ENCODE measurements at regions not wholly inside any gene's neighbourhood (a gene's known extent, or its start where the extent isn't known, plus 50 kb on each side); places are given as distances from the start of the nearest gene placed in this dataset.
"Not testable (repeated sequence)": the region's sequence is repeated elsewhere in the genome, so short reads cannot be mapped to it uniquely, and the experiment has no call there.

GRCh38 chr11:10982704-10983510, 125.1 kb upstream of the ZBED5 start:
- WGBS = 38% methylated on average over 6 of the region's 6 CpGs

GRCh38 chr11:10979529-10979928, 121.7 kb upstream of the ZBED5 start:
- Histone ChIP-seq H3K4me1 (ENCODE audit: control insufficient read depth, insufficient read depth, low read length) (no peaks in the 10 kb centered on the region), H3K27me3 (ENCODE audit: control insufficient read depth, insufficient read depth) (no peaks in the 10 kb centered on the region), H3K4me3 (ENCODE audit: low read length) (no peak overlapping the region), H3K27ac (ENCODE audit: low read length) (no peak overlapping the region), H3K9me3 (ENCODE audit: control insufficient read depth, low read length) (no peaks in the 10 kb centered on the region)
- ATAC-seq (no peak), DNase-seq (no peak)
- WGBS = 62% methylated on average over 3 of the region's 3 CpGs
- intact Hi-C loops (cut with DNase I) = no loop called here

More at GRCh38 chr11:10982704-10983510, 125.1 kb upstream of the ZBED5 start:
- DNase-seq (no peak), ATAC-seq (peak; percentile 61)
- H3K27me3 ChIP-seq (ENCODE audit: control insufficient read depth, insufficient read depth) = no peaks in the 10 kb centered on the region
- H3K9me3 ChIP-seq (ENCODE audit: control insufficient read depth, low read length) = no peaks in the 10 kb centered on the region
- intact Hi-C loops (cut with DNase I) = no loop called here
- H3K4me1 ChIP-seq (ENCODE audit: control insufficient read depth, insufficient read depth, low read length) = no peaks in the 10 kb centered on the region
- H3K27ac ChIP-seq (ENCODE audit: low read length) = peak overlapping the region; percentile 13
- no peak overlapping the region for H3K4me3 ChIP-seq (ENCODE audit: low read length)

DNA sequence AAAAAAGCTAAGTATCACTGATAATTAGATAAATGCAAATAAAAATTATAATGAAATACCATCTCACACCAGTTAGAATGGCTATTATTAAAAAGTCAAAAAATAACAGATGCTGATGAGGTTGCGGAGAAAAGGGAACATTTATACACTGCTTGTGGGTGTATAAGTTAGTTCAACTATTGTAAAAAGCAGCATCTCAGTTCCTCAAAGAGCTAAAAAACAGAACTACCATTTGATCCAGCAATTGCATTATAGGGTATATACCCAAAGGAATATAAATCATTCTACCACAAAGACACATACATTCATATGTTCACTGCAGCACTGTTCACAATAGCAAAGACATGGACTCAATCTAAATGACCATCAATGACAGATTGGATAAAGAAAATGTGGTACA, 120.3 kb upstream of the ZBED5 start:
- Histone ChIP-seq H3K9me3 (ENCODE audit: control insufficient read depth, low read length) (no peaks in the 10 kb centered on the region), H3K27me3 (ENCODE audit: control insufficient read depth, insufficient read depth) (no peaks in the 10 kb centered on the region), H3K4me1 (ENCODE audit: control insufficient read depth, insufficient read depth, low read length) (no peaks in the 10 kb centered on the region), H3K4me3 (ENCODE audit: low read length) (no peak overlapping the region), H3K27ac (ENCODE audit: low read length) (no peak overlapping the region)
- intact Hi-C loops (cut with DNase I) = no loop called here
- DNase-seq (no peak), ATAC-seq (no peak)
- 92% methylated on average over 1 of the region's 1 CpG for WGBS

- Histone ChIP-seq H3K27me3 (ENCODE audit: control insufficient read depth, insufficient read depth) (no peaks in the 10 kb centered on the region), H3K9me3 (ENCODE audit: control insufficient read depth, low read length) (no peaks in the 10 kb centered on the region), H3K4me1 (ENCODE audit: control insufficient read depth, insufficient read depth, low read length) (no peaks in the 10 kb centered on the region), H3K27ac (ENCODE audit: low read length) (no peak overlapping the region), H3K4me3 (ENCODE audit: low read length) (no peak overlapping the region)
- 19% methylated on average over 2 of the region's 2 CpGs for WGBS
- intact Hi-C loops (cut with DNase I) = no loop called here
- DNase-seq (no peak), ATAC-seq (peak; percentile 59 to 70)
Measured at GRCh38 chr11:10975287-10975721, 117.5 kb upstream of the ZBED5 start.

DNA sequence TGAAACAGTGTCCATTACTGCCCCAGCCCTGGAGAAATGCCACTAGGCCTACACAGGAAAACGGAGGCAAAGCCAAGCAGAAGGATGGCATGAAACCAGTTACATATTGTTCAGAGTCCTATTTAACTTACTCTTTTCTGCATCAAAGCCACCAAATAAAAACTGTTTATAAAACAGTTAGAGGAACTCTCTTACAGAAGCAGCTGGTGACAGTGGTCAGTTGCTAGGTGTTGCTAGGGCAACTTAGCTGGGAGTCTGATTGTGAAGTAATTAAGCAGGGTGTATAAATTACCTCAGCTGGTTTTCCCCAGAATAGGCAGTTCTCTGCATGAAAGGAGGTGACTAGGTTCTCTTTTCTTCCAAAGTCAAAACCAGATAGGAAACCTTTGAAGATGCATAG, 115.6 kb upstream of the ZBED5 start:
- 66% methylated on average over 1 of the region's 1 CpG for WGBS
- intact Hi-C loops (cut with DNase I) = no loop called here
- H3K4me1 ChIP-seq (ENCODE audit: control insufficient read depth, insufficient read depth, low read length) = no peaks in the 10 kb centered on the region
- H3K9me3 ChIP-seq (ENCODE audit: control insufficient read depth, low read length) = no peaks in the 10 kb centered on the region
- ATAC-seq (no peak), DNase-seq (no peak)
- no peaks in the 10 kb centered on the region for H3K27me3 ChIP-seq (ENCODE audit: control insufficient read depth, insufficient read depth)
- no peak overlapping the region for H3K4me3 ChIP-seq (ENCODE audit: low read length)
- H3K27ac ChIP-seq (ENCODE audit: low read length) = no peak overlapping the region

DNA sequence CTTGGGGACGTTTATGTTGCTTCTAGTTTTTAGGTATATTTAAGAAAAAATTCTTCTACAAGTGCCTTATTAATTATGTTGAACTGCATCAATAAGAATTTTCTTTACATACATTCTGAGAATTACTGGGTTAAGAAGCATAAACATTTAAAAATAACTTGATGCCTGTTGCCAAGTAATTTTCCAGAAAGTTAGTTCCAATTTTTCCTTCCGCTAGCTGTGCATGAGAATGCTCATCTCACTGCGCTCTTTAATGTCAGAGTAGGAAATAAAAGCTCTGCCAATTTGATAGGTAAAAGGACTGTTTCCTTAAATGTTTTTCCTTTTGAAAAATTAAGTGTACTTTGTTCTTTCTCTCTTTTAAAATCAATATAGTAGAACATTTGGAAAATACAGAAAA, 113.1 kb upstream of the ZBED5 start:
- no peaks in the 10 kb centered on the region for H3K27me3 ChIP-seq (ENCODE audit: control insufficient read depth, insufficient read depth)
- H3K4me1 ChIP-seq (ENCODE audit: control insufficient read depth, insufficient read depth, low read length) = no peaks in the 10 kb centered on the region
- ATAC-seq (no peak), DNase-seq (no peak)
- WGBS = 52% methylated on average over 3 of the region's 3 CpGs
- intact Hi-C loops (cut with DNase I) = no loop called here
- H3K27ac ChIP-seq (ENCODE audit: low read length) = no peak overlapping the region
- no peaks in the 10 kb centered on the region for H3K9me3 ChIP-seq (ENCODE audit: control insufficient read depth, low read length)
- H3K4me3 ChIP-seq (ENCODE audit: low read length) = no peak overlapping the region

GRCh38 chr11:10969387-10969786, 111.5 kb upstream of the ZBED5 start:
- DNase-seq (no peak), ATAC-seq (no peak)
- no peaks in the 10 kb centered on the region for H3K4me1 ChIP-seq (ENCODE audit: control insufficient read depth, insufficient read depth, low read length)
- intact Hi-C loops (cut with DNase I) = no loop called here
- no peaks in the 10 kb centered on the region for H3K27me3 ChIP-seq (ENCODE audit: control insufficient read depth, insufficient read depth)
- WGBS = 97% methylated on average over 2 of the region's 2 CpGs
- H3K27ac ChIP-seq (ENCODE audit: low read length) = no peak overlapping the region
- no peaks in the 10 kb centered on the region for H3K9me3 ChIP-seq (ENCODE audit: control insufficient read depth, low read length)
- no peak overlapping the region for H3K4me3 ChIP-seq (ENCODE audit: low read length)

- H3K27me3 ChIP-seq (ENCODE audit: control insufficient read depth, insufficient read depth); H3K27ac ChIP-seq (ENCODE audit: low read length); DNase-seq; H3K4me1 ChIP-seq (ENCODE audit: control insufficient read depth, insufficient read depth, low read length); H3K4me3 ChIP-seq (ENCODE audit: low read length); H3K9me3 ChIP-seq (ENCODE audit: control insufficient read depth, low read length); ATAC-seq; intact Hi-C loops (cut with DNase I): not testable (repeated sequence)
- 44% methylated on average over 1 of the region's 1 CpG for WGBS
Measured at GRCh38 chr11:10956884-10957283, 99.0 kb upstream of the ZBED5 start.

DNA sequence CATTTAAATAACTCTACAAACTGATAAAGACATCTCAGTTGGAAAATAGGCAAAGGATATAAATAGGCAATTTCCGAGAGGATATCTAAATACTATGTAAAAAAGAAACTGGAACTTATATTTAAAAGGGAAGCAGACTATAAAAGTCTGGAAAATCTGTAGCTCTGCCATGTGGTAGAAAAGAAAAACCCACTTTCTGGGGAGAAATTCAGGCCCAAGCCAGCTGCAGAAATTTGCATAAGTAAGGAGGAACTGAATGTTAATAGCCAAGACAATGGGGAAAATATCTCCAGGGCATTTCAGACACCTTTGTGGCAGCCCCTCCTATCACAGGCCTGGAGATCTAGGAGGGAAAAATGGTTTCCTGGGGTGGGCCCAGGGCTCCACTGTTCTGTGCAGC, 97.8 kb upstream of the ZBED5 start:
- Histone ChIP-seq H3K9me3 (ENCODE audit: control insufficient read depth, low read length) (peaks cover 2% of the 10 kb centered on the region), H3K27ac (ENCODE audit: low read length) (no peak overlapping the region), H3K27me3 (ENCODE audit: control insufficient read depth, insufficient read depth) (no peaks in the 10 kb centered on the region), H3K4me3 (ENCODE audit: low read length) (no peak overlapping the region), H3K4me1 (ENCODE audit: control insufficient read depth, insufficient read depth, low read length) (no peaks in the 10 kb centered on the region)
- intact Hi-C loops (cut with DNase I) = no loop called here
- whole genome bisulfite sequencing = 72% methylated on average over 1 of the region's 1 CpG
- DNase-seq (no peak), ATAC-seq (no peak)

DNA sequence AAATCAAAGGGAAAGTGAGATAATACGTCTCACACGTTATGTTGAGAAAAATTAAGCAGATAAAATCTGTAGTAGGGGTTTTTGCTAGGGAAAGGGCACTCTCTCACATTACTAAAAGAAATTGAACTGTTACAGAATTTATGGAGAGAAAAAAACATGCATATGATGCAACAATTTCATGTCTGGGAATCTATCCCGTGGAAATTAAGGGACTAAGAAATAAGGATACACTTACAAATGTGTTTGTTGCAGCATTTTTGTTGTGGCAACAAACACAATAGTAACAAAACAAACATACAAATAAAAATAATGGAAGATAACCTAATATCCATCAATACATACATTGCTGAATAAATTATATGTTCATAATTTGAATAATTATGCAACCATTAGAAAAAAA, 96.3 kb upstream of the ZBED5 start:
- no peak for ATAC-seq
- Histone ChIP-seq H3K27ac (ENCODE audit: low read length) (no peak overlapping the region), H3K27me3 (ENCODE audit: control insufficient read depth, insufficient read depth) (no peaks in the 10 kb centered on the region), H3K9me3 (ENCODE audit: control insufficient read depth, low read length) (peaks cover 2% of the 10 kb centered on the region), H3K4me3 (ENCODE audit: low read length) (no peak overlapping the region), H3K4me1 (ENCODE audit: control insufficient read depth, insufficient read depth, low read length) (no peaks in the 10 kb centered on the region)
- intact Hi-C loops (cut with DNase I) = no loop called here
- DNase-seq = no peak
- 64% methylated on average over 3 of the region's 3 CpGs for WGBS

- Histone ChIP-seq H3K9me3 (ENCODE audit: control insufficient read depth, low read length) (no peaks in the 10 kb centered on the region), H3K27ac (ENCODE audit: low read length) (no peak overlapping the region), H3K4me1 (ENCODE audit: control insufficient read depth, insufficient read depth, low read length) (no peaks in the 10 kb centered on the region), H3K27me3 (ENCODE audit: control insufficient read depth, insufficient read depth) (no peaks in the 10 kb centered on the region), H3K4me3 (ENCODE audit: low read length) (no peak overlapping the region)
- intact Hi-C loops (cut with DNase I) = no loop called here
- no peak for DNase-seq
- WGBS = 65% methylated on average over 1 of the region's 1 CpG
- ATAC-seq = no peak
Measured at GRCh38 chr11:10952872-10953271, 95.0 kb upstream of the ZBED5 start.

DNA sequence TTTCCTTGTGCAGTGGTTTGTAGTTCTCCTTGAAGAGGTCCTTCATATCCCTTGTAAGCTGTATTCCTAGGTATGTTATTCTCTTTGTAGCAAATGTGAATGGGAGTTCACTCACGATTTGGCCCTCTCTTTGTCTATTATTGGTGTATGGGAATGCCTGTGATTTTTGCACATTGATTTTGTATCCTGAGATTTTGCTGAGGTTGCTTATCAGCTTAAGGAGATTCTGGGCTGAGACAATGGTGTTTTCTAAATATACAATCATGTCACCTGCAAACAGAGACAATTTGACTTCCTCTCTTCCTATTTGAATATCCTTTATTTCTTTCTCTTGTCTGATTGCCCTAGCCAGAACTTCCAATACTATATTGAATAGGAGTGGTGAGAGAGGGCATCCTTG, 90.1 kb upstream of the ZBED5 start:
- not testable (repeated sequence) for H3K27ac ChIP-seq (ENCODE audit: low read length); H3K4me1 ChIP-seq (ENCODE audit: control insufficient read depth, insufficient read depth, low read length); H3K27me3 ChIP-seq (ENCODE audit: control insufficient read depth, insufficient read depth); DNase-seq; ATAC-seq; H3K4me3 ChIP-seq (ENCODE audit: low read length); H3K9me3 ChIP-seq (ENCODE audit: control insufficient read depth, low read length)
- WGBS = 83% methylated on average over 1 of the region's 1 CpG
- intact Hi-C loops (cut with DNase I) = loop anchor here in 1 of 4 donors (2.0 kb wide), 1 partner anchor 49 kb away; no protein-coding TSS in a partner anchor
